Kasumi-1 (cell line): ENCODE measurements at regions not wholly inside any gene's neighbourhood (a gene's known extent, or its start where the extent isn't known, plus 50 kb on each side); places are given as distances from the start of the nearest gene placed in this dataset.
A peak's percentile ranks its signal among the peaks of the same experiment; 100 is the strongest.

Experiments used
- DNase-seq, 2 experiments: peaks; one replicate each; lab custom pipeline; 2025; lab: John Stamatoyannopoulos, UW

GRCh38 chr9:105861972-105862371, 167.6 kb downstream of the TMEM38B start:
- peak; percentile 5 to 19 for DNase-seq

GRCh38 chr9:105864248-105864898, 170.0 kb downstream of the TMEM38B start:
- no peak for DNase-seq

- no peak for DNase-seq
Measured at GRCh38 chr9:105865285-105865684, 170.9 kb downstream of the TMEM38B start.

GRCh38 chr9:105871540-105871939, 177.2 kb downstream of the TMEM38B start:
- DNase-seq: no peak

- DNase-seq: no peak
Measured at GRCh38 chr9:105873801-105874200, 179.5 kb downstream of the TMEM38B start.

- DNase-seq: no peak
Measured at GRCh38 chr9:105877721-105878120, 183.4 kb downstream of the TMEM38B start.

GRCh38 chr9:105879181-105879580, 184.8 kb downstream of the TMEM38B start:
- no peak for DNase-seq

- DNase-seq: no peak
Measured at GRCh38 chr9:105880517-105880916, 186.2 kb downstream of the TMEM38B start.

GRCh38 chr9:105881021-105881420, 186.7 kb downstream of the TMEM38B start:
- DNase-seq: no peak

GRCh38 chr9:105881654-105882349, 187.5 kb downstream of the TMEM38B start:
- peak; percentile 75 to 79 for DNase-seq

- DNase-seq: peak; percentile 69 to 72
Measured at GRCh38 chr9:105883847-105884246, 189.5 kb downstream of the TMEM38B start.

GRCh38 chr9:105884416-105884815, 190.1 kb downstream of the TMEM38B start:
- no peak for DNase-seq

GRCh38 chr9:105886136-105886535, 191.8 kb downstream of the TMEM38B start:
- no peak for DNase-seq

GRCh38 chr9:105887679-105888078, 193.3 kb downstream of the TMEM38B start:
- DNase-seq: peak; percentile 65 to 68

- DNase-seq: peak; percentile 64 to 78
Measured at GRCh38 chr9:105890046-105890822, 195.9 kb downstream of the TMEM38B start.

- no peak for DNase-seq
Measured at GRCh38 chr9:105900123-105900522, 205.8 kb downstream of the TMEM38B start.

- peak; percentile 13 to 47 for DNase-seq
Measured at GRCh38 chr9:105901514-105902109, 207.3 kb downstream of the TMEM38B start.

GRCh38 chr9:105908069-105908468, 213.7 kb downstream of the TMEM38B start:
- DNase-seq: no peak

- no peak for DNase-seq
Measured at GRCh38 chr9:105911104-105911911, 217.0 kb downstream of the TMEM38B start.

- DNase-seq: no peak
Measured at GRCh38 chr9:105912157-105912862, 218.0 kb downstream of the TMEM38B start.
